GM18873 (cell line): ENCODE measurements at regions not wholly inside any gene's neighbourhood (a gene's known extent, or its start where the extent isn't known, plus 50 kb on each side); places are given as distances from the start of the nearest gene placed in this dataset.
"Not testable (repeated sequence)": the region's sequence is repeated elsewhere in the genome, so short reads cannot be mapped to it uniquely, and the experiment has no call there.

ENCODE experiments used
- ATAC-seq: cut with Tn5 transposase; IDR thresholded peaks from one replicate; pipeline ENCODE4 v1.9.1; 2021; ENCODE audit warnings: mild to moderate bottlenecking, moderate library complexity, moderate number of reproducible peaks; ENCODE audit not compliant: unreplicated experiment, low FRiP score

DNA sequence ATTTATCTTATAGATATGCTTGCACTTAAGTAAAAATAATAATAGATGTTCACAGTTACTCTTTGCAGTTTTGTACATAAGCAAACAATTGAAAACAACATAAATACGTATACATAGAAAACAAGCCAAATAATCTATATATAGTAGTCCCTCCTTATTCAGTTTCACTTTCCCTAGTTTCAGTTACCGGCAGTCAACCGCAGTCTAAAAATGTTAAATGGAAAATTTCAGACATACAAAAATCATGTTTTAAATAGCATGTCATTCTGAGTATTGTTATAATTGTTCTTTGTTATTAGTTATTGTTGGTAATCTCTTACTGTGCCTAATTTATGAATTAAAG, 262.0 kb downstream of the CGGBP1 start:
- ATAC-seq = no peak

DNA sequence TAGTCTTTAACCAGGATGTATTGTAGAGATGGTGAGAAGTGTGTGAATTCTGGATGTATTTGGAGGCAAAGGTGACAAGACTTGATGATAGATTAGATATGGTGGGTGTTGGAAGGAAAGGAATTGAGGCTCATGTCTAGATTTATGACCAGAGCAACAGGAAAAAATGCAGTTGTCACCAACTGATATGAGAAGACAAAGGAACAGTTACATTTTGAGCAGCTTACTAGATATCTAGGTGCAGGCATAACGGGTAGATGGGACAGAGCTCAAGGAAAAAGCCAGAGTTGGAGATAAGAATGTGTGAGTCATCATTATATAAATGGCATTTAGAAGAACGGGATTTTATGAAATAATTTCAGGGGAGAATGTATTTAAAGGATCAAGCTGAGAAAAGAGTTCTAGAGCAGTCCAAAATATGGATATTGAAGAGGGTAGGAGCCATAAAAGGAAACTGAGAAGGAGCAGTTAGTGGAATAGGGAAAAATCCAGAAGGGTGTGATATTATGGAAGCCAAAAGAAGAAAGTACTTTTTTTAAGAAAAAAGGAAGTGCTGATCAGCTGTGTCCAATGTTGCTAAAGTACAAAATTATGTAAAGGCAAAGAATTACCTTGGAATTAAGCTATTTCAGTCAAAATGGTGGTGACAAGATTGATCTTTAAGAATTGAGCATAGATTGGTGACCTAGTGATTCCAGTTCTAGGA, 262.5 kb downstream of the CGGBP1 start:
- ATAC-seq = no peak

DNA sequence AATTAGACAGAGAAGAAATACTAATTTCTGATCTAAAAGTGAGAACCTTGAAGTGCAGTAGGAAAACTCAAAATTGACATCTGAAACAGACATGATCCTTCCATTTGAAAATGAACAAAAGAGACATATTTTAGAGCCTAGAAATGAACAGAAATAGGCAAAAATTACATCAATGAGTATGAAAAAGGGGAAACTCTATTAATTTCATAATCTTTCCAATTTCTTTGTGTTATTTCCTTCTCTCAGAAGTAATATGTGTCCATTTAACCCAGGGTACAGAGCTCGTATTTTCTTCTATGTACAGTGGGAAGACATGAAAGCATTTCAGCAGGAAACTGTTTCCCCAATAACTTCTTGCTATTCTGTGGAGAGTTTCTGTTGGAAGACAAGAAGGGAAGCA, 263.1 kb downstream of the CGGBP1 start:
- ATAC-seq = no peak

DNA sequence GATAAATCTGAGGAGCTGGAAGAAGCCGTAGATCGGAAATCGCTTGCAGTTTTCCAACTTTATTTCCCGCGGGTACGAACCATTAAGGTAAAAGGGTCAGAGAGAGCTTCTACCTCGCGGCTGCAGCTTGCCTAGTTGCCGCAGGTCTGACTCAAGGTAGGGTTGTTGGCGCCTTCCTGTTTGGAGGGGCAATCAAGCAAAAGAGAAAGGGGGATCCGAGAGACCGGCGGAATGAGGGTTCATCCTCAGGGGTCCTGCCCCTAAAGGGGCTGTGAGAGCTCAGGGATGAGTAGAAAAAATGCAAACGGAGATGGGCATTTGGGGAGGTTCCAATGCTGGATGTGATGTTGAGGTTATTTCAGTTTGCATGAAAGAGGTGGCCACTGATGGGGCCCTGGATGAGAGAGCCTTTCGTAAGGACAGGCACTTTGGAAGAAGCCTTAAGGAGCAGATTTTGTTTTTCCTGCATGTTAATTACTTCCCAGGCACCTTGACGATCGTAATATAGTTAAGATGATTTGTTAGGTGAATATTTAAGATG, 265.4 kb downstream of the CGGBP1 start:
- no peak for ATAC-seq

DNA sequence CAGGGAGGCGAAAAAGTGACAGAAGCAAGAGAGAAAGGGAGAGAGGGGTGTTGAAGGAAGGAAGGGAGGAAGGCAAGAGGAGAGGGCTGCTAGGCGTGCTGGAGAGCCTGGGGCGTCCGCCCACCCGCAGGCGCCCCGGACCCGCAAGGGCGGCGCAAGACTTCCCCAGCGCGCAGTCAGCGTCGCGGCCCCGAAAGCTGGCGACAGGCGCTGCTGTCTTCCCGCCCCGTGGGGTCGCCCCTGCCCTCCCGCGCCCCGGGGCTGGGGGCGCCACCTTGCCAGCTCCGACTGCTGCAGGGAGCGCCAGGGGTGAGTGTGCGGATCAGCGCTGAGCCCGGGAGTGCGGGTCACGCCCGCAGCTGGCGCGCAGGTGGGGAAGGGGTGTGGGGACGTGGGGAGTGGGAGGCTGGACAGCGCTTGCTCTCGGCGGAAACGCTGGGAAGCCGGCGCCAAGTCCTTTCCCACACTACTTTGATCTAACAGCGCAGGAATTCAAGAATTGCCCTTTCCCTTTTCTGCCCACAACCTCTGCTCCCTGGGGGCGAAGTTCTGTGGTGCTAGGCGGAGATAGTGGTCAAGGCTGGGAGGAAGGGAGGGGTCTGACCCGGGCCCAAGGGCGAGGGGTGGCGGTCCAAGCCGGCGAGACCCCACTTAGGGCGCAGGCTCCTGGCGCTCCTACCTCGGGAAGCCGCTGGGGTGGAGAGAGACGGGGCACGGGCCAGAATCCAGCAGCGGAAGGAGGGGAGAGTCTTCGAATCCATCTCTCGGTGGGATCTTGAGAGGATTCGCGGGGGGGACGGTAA, 266.1 kb downstream of the CGGBP1 start, which contains the start of gene HTR1F:
Gene HTR1F (plus strand): TSS at position 173 of the 803 bp plus-strand sequence.
- ATAC-seq = no peak

DNA sequence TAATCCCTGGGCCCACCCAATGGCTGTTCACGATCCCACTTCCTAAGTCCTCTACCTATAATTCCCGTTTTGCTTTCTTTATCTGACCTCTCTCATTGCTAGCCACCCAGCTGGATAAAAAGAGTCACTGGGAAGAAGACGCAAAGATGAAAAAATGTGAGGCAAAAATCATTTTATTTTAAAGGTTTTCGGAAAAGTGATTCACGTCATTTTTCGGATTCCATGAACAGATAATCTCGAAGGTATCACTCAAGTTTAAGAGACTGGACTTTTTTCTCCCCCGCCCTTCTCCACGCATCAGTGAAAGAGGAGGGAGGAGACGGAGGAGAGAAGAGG, 266.6 kb downstream of the CGGBP1 start:
- no peak for ATAC-seq

DNA sequence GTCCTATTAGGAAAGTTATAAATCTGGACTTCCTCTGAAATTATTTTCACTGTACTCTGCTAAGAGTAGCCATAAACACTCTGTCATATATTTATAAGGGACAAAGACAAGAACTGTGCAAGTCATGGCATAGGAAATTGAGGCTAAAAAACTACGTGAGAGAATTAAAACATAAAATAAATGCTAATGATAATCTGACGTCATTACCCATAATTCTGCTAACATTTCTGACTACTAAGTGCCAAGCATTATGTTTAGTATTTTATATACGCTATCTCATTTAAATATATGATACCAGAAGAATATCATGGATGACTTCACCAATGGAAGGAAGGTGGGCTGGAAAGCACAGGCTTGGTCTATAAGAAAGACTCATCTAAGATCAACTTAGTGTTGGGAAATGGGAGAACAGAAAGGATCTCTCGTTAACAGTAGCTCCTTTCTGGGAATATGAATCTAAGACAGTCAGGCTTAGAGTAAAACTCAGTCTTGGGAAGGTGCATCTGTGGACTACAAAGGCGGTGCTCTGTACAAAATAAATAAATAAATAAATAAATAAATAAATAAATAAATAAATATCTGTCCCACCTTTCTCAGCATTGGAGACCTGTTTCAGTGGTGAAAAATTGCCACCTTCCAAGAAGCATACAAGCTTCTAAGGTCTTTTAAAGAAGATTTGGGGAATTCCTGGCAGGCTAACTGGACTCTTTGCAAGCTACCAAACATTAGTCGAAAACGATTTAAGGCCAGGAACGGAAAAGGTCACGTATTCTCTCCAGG, 267.4 kb downstream of the CGGBP1 start:
- no peak for ATAC-seq

DNA sequence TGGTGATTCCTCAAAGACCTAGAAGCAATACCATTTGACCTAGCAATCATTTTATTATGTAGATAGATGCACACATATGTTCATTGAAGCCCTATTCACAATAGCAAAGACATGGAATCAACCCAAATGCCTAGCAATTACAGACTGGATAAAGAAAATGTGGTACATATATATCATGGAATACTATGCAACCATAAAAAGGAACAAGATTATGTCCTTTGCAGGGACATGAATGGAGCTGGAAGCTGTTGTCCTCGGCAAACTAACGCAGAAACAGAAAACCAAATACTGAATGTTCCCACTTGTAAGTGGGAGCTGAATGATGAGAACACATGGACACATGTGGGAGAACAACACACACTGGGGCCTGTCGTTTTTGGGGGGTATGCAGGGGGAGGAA, 269.8 kb downstream of the CGGBP1 start:
- not testable (repeated sequence) for ATAC-seq

DNA sequence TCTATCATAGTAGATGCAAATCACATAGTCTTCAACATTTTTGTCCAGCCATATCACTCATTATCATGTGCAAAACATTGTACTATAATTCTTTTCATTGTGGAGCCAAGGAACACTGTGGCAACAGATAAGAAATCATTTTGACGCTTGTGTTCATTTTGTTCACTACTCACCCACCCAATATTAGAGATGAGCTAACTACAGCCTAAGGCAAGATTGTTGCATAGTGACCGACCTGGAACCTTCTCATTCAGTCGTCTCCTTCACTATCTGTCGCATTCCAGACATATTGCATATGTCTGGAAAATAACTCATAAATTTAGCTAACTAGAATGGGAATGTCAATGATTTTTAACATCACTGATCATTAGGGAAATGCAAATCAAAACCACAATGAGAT, 270.3 kb downstream of the CGGBP1 start:
- no peak for ATAC-seq

DNA sequence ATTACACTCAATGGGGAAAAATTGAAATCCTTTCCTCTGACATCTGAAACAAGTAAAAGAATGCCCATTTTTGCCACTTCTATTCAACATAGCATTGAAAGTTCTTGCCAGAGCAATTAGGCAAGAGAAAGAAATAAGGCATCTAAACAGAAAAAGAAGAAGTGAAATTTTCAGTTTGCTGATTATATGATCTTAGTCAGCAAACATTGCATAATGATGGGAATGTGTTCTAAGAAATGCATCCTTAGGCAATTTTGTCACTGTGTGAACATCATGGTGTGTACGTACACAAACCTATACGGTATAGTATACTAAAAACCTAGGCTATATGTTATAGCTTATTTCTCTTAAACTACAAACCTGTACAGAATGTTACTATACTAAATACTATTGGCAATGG, 278.0 kb downstream of the CGGBP1 start:
- no peak for ATAC-seq

DNA sequence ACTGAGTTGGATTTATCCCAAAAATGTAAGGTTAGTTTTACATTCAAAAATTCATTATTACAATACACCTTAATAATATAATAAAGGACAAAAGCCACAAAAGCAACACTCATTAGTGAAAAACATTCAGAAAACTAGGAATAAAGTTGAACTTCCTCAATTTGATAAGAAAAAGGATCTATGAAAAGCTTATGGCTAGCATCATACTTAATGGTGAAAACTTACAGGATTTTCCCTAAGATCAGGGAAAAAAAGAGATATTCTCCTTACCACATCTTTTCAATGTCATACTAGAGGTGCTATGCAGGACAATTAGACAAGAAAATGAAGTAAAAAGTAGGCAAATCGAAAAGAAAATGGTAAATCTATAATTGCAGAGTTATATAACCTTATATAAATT, 279.9 kb downstream of the CGGBP1 start:
- ATAC-seq = no peak

DNA sequence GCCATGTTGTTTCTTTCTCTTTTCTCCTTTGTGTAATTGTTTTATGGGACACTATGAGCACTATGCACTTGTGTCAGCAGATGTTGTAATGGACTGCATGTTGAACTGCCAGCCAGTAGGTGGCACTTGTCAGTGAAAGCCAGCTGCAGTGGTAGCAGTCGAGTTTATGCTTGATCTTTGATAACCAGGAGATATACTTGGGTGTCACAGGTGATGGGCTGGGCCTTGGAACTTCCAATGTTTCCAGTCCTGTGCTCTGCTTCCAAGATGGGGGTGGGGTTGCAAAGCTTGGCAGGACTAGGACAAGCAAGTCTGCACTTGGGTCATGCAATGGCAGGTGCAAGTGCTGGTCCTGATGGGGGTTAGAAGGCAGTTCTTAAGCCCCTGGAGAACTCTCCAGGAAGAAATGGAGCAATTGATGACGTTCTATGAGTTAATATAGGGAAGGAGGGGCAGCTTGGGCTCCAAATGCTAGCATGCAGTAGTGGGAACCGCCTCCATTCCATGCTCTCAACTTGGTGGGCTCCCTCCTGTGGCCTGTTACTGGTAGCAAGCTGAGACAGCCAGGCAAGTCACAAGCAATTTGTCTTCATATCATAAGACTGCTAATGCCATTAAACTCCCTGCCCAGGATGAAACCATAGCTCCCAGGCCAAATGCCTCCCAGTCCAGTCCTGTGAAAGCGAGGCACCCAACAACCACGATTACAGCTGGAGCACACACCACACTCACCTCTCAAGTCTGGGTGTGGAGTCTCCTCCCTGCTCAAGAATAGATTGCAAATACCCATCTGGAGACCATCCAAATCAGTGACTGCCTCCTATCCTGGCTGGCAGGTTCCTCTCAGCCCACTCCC, 287.2 kb downstream of the CGGBP1 start:
- peak; percentile 96 for ATAC-seq

DNA sequence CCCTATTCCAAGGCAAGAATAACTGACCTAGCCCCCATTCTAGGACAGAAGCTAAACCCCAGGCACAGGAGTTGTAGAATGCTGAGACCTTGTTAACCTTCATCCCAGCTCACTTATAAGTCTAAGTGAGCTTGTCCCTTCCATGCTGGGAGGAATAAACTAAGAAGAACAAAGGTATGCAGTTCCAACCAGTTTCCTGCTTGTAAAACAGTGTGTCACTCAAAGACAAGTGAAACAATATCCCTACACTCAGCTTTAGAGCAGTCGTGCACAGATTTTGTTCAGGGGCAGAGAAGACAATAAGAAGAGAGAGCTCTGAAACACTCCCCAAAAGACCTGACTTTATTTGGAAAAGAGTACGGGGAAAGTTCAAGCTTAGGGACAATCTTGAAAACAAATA, 292.1 kb downstream of the CGGBP1 start:
- ATAC-seq = no peak

DNA sequence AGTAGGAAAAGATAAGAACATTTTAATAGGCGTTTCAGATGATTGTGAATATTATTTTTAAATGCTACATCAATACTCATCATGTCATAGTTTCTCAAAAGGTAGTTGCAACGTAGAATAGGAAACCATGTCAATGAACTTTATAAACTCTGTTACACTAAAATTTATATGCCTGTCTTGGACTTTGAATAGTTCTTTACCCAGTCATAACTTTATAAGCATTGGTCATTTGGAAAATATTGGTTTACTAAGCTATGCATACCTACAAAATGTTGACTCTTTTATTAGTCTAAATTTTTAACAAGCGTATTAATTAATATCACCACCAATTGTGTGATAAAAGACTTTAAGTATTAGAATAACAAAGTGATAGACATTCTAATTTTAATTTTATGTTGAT, 293.5 kb downstream of the CGGBP1 start:
- ATAC-seq = no peak

DNA sequence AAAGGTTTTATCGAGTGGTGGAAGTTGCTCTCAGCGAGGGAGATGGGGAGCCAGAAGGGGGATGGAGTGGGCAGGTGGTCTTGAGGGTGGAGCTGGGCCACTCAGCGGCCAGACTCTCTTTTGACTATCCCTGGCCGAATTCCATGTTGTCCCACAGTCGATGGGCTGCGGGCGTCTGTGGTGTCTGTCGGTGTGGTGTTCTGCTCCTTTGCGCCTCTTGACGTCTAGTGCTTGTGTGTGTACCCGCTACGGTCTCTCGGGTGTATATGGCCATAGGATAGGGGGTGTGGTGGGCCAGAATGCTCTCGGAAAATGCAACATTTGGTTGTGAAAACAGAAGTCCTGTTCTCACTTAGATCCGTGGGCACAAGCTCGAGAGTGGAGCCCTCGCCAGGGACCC, 297.0 kb downstream of the CGGBP1 start:
- ATAC-seq = no peak

DNA sequence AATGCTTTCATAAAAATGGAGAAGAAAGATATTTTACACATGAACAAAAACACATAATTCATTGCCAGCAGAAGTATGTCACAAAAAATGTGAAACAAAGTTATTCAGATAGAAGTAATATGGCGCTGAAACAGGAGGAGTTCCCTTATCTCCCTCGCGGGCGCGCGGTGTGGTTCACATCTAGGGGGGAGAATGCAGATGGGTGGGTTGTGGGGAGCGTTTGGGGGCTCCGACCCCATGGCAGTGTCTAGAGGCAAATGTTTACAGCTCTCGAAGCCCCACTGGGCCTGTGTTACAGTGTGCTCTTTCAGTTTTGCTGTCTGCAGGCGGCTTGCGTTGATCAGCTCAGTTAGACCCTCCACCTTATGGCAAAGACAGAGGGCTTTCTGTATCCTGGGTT, 297.5 kb downstream of the CGGBP1 start:
- ATAC-seq = no peak

DNA sequence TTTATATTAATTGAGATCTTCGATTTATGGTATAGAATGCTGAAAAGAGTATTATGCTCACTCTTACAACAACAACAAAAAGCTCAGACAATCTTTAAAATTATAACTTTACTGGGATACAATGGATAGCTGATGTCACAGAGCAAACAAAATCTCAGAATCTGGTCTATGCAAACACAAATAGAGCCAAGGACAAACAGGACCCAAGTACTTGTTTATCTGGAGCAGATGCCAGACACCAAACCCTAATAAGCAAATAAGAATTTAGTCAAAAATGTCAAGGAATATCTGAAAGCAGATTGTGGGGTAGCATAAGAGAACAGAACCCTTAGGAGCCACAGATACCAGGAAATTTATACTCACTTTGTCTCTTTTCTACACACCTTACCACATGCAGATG, 302.2 kb downstream of the CGGBP1 start:
- ATAC-seq = no peak

DNA sequence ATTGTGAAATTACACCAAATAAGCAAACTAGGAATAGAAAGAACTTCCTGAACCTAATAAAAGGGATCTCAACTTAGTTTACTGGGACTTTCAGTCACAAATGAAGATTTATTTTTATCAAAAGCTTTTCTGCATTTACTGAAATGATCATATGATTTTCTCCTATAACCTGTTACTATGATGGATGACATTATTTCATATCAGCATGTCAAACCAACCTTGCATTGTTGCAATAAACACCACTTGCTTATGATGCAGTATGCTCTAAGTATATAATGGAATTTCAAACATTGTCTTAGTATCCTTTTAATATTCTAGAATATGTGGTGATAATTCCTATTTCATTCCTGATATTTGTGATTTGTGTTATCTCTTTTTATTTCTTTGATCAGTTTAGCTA, 303.0 kb downstream of the CGGBP1 start:
- ATAC-seq = no peak

DNA sequence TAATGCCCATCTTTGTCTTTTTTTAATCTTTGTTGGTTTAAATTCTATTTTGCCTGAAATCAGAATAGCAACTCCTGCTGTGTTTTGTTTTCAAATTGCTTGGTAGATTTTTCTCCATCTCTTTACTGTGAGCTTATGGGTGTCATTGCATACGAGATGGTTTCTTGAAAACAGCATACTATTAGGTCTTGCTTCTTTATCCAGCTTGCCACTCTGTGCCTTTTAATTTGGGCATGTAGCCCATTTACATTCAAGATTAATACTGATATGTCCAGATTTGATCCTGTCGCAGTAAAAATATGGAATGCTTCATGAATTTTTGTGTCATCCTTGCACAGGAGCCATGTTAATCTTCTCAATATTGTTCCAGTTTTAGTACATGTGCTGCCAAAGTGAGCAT, 316.6 kb downstream of the CGGBP1 start:
- no peak for ATAC-seq

DNA sequence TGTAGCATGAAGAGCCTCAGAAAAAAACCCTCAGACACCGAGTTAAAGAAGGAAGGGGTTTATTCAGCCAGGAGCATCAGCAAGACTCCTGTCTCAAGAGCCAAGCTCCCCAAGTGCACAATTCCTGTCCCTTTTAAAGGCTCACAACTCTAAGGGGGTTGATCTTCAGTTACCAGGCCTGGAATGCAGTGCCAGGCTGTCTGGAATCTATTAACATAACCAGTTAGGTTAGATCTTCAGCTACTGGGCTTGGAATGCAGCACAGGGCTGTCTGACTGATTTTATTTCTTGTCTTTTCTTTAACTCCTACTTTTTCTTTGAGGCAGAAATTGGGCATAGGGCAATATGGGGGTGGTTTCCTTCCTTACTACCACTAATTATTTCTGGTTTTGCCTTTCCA, 317.9 kb downstream of the CGGBP1 start:
- not testable (repeated sequence) for ATAC-seq
